ENCODE measurements at regions not wholly inside any gene's neighbourhood (a gene's known extent, or its start where the extent isn't known, plus 50 kb on each side); places are given as distances from the start of the nearest gene placed in this dataset.
A peak's percentile ranks its signal among the peaks of the same experiment; 100 is the strongest.
"Not testable (repeated sequence)": the region's sequence is repeated elsewhere in the genome, so short reads cannot be mapped to it uniquely, and the experiment has no call there.

GRCh38 chr10:60537697-60538096, 148.0 kb upstream of the ANK3 start:
- Histone ChIP-seq H3K4me1 (ENCODE audit: control insufficient read depth, insufficient read depth, low read length, poor library complexity, severe bottlenecking) (peaks cover 5% of the 10 kb centered on the region), H3K27ac (ENCODE audit: low read depth, low read length, severe bottlenecking) (no peak overlapping the region), H3K4me3 (ENCODE audit: extremely low read depth, insufficient read depth, low read length, poor library complexity, severe bottlenecking) (no peak overlapping the region), H3K36me3 (ENCODE audit: control insufficient read depth, insufficient read depth, low read length) (no peaks in the 10 kb centered on the region), H3K9me3 (ENCODE audit: control insufficient read depth, low read length) (no peaks in the 10 kb centered on the region)
- no CpG with 5 or more reads among the region's 1 CpG for WGBS, 2 experiments (ENCODE audit: insufficient coverage in 2 of 2)

GRCh38 chr10:60536529-60537114, 146.9 kb upstream of the ANK3 start:
- no peak overlapping the region for H3K4me3 ChIP-seq (ENCODE audit: extremely low read depth, insufficient read depth, low read length, poor library complexity, severe bottlenecking)
- no peak overlapping the region for H3K27ac ChIP-seq (ENCODE audit: low read depth, low read length, severe bottlenecking)
- no peaks in the 10 kb centered on the region for H3K9me3 ChIP-seq (ENCODE audit: control insufficient read depth, low read length)
- WGBS, 2 experiments (ENCODE audit: insufficient coverage in 2 of 2), result 82 to 91% methylated on average over 3 to 4 of the region's 7 CpGs
- no peaks in the 10 kb centered on the region for H3K36me3 ChIP-seq (ENCODE audit: control insufficient read depth, insufficient read depth, low read length)
- peaks cover 2% of the 10 kb centered on the region for H3K4me1 ChIP-seq (ENCODE audit: control insufficient read depth, insufficient read depth, low read length, poor library complexity, severe bottlenecking)

- WGBS, 2 experiments (ENCODE audit: insufficient coverage in 2 of 2), result no CpG with 5 or more reads among the region's 1 CpG
- Histone ChIP-seq H3K9me3 (ENCODE audit: control insufficient read depth, low read length) (no peaks in the 10 kb centered on the region), H3K27ac (ENCODE audit: low read depth, low read length, severe bottlenecking) (no peak overlapping the region), H3K36me3 (ENCODE audit: control insufficient read depth, insufficient read depth, low read length) (no peaks in the 10 kb centered on the region), H3K4me3 (ENCODE audit: extremely low read depth, insufficient read depth, low read length, poor library complexity, severe bottlenecking) (no peak overlapping the region), H3K4me1 (ENCODE audit: control insufficient read depth, insufficient read depth, low read length, poor library complexity, severe bottlenecking) (no peaks in the 10 kb centered on the region)
These were observed 145.8 kb upstream of the ANK3 start for GRCh38 chr10:60535427-60535826.

GRCh38 chr10:60534761-60535389, 145.2 kb upstream of the ANK3 start:
- Histone ChIP-seq H3K9me3 (ENCODE audit: control insufficient read depth, low read length) (no peaks in the 10 kb centered on the region), H3K4me1 (ENCODE audit: control insufficient read depth, insufficient read depth, low read length, poor library complexity, severe bottlenecking) (no peaks in the 10 kb centered on the region), H3K4me3 (ENCODE audit: extremely low read depth, insufficient read depth, low read length, poor library complexity, severe bottlenecking) (no peak overlapping the region), H3K36me3 (ENCODE audit: control insufficient read depth, insufficient read depth, low read length) (no peaks in the 10 kb centered on the region), H3K27ac (ENCODE audit: low read depth, low read length, severe bottlenecking) (no peak overlapping the region)
- 87% methylated on average over 3 of the region's 4 CpGs for WGBS, 2 experiments (ENCODE audit: insufficient coverage in 2 of 2)

- no peaks in the 10 kb centered on the region for H3K4me1 ChIP-seq (ENCODE audit: control insufficient read depth, insufficient read depth, low read length, poor library complexity, severe bottlenecking)
- WGBS, 2 experiments (ENCODE audit: insufficient coverage in 2 of 2), result 77 to 83% methylated on average over 6 of the region's 6 CpGs
- H3K27ac ChIP-seq (ENCODE audit: low read depth, low read length, severe bottlenecking), result no peak overlapping the region
- H3K4me3 ChIP-seq (ENCODE audit: extremely low read depth, insufficient read depth, low read length, poor library complexity, severe bottlenecking), result no peak overlapping the region
- no peaks in the 10 kb centered on the region for H3K36me3 ChIP-seq (ENCODE audit: control insufficient read depth, insufficient read depth, low read length)
- no peaks in the 10 kb centered on the region for H3K9me3 ChIP-seq (ENCODE audit: control insufficient read depth, low read length)
These were observed 143.2 kb upstream of the ANK3 start for GRCh38 chr10:60532696-60533468.

GRCh38 chr10:60531006-60531405, 141.3 kb upstream of the ANK3 start:
- 67 to 88% methylated on average over 1 of the region's 2 CpGs for WGBS, 2 experiments (ENCODE audit: insufficient coverage in 2 of 2)
- Histone ChIP-seq H3K36me3 (ENCODE audit: control insufficient read depth, insufficient read depth, low read length) (no peaks in the 10 kb centered on the region), H3K4me3 (ENCODE audit: extremely low read depth, insufficient read depth, low read length, poor library complexity, severe bottlenecking) (no peak overlapping the region), H3K9me3 (ENCODE audit: control insufficient read depth, low read length) (no peaks in the 10 kb centered on the region), H3K4me1 (ENCODE audit: control insufficient read depth, insufficient read depth, low read length, poor library complexity, severe bottlenecking) (no peaks in the 10 kb centered on the region), H3K27ac (ENCODE audit: low read depth, low read length, severe bottlenecking) (no peak overlapping the region)

- Histone ChIP-seq H3K4me1 (ENCODE audit: control insufficient read depth, insufficient read depth, low read length, poor library complexity, severe bottlenecking) (no peaks in the 10 kb centered on the region), H3K36me3 (ENCODE audit: control insufficient read depth, insufficient read depth, low read length) (no peaks in the 10 kb centered on the region), H3K9me3 (ENCODE audit: control insufficient read depth, low read length) (peaks cover 8% of the 10 kb centered on the region), H3K4me3 (ENCODE audit: extremely low read depth, insufficient read depth, low read length, poor library complexity, severe bottlenecking) (no peak overlapping the region), H3K27ac (ENCODE audit: low read depth, low read length, severe bottlenecking) (no peak overlapping the region)
- WGBS, 2 experiments (ENCODE audit: insufficient coverage in 2 of 2), result no CpG with 5 or more reads among the region's 2 CpGs
These were observed 138.0 kb upstream of the ANK3 start for GRCh38 chr10:60527676-60528075.

- Histone ChIP-seq H3K4me3 (ENCODE audit: extremely low read depth, insufficient read depth, low read length, poor library complexity, severe bottlenecking) (no peak overlapping the region), H3K27ac (ENCODE audit: low read depth, low read length, severe bottlenecking) (peak overlapping the region; percentile 2), H3K9me3 (ENCODE audit: control insufficient read depth, low read length) (peaks cover 8% of the 10 kb centered on the region), H3K4me1 (ENCODE audit: control insufficient read depth, insufficient read depth, low read length, poor library complexity, severe bottlenecking) (peaks cover 9% of the 10 kb centered on the region), H3K36me3 (ENCODE audit: control insufficient read depth, insufficient read depth, low read length) (no peaks in the 10 kb centered on the region)
- WGBS, 2 experiments (ENCODE audit: insufficient coverage in 2 of 2), result 78 to 93% methylated on average over 4 to 5 of the region's 9 CpGs
These were observed 136.3 kb upstream of the ANK3 start for GRCh38 chr10:60525716-60526585.

GRCh38 chr10:60524541-60524940, 134.9 kb upstream of the ANK3 start:
- 80 to 92% methylated on average over 1 to 2 of the region's 4 CpGs for WGBS, 2 experiments (ENCODE audit: insufficient coverage in 2 of 2)
- H3K4me3 ChIP-seq (ENCODE audit: extremely low read depth, insufficient read depth, low read length, poor library complexity, severe bottlenecking), result no peak overlapping the region
- peaks cover 8% of the 10 kb centered on the region for H3K9me3 ChIP-seq (ENCODE audit: control insufficient read depth, low read length)
- H3K36me3 ChIP-seq (ENCODE audit: control insufficient read depth, insufficient read depth, low read length), result no peaks in the 10 kb centered on the region
- H3K4me1 ChIP-seq (ENCODE audit: control insufficient read depth, insufficient read depth, low read length, poor library complexity, severe bottlenecking), result peaks cover 9% of the 10 kb centered on the region
- no peak overlapping the region for H3K27ac ChIP-seq (ENCODE audit: low read depth, low read length, severe bottlenecking)

GRCh38 chr10:60523371-60523770, 133.7 kb upstream of the ANK3 start:
- no CpG with 5 or more reads among the region's 4 CpGs for WGBS, 2 experiments (ENCODE audit: insufficient coverage in 2 of 2)
- not testable (repeated sequence) for H3K4me1 ChIP-seq (ENCODE audit: control insufficient read depth, insufficient read depth, low read length, poor library complexity, severe bottlenecking); H3K36me3 ChIP-seq (ENCODE audit: control insufficient read depth, insufficient read depth, low read length); H3K9me3 ChIP-seq (ENCODE audit: control insufficient read depth, low read length); H3K27ac ChIP-seq (ENCODE audit: low read depth, low read length, severe bottlenecking); H3K4me3 ChIP-seq (ENCODE audit: extremely low read depth, insufficient read depth, low read length, poor library complexity, severe bottlenecking)
